ENCODE measurements at regions not wholly inside any gene's neighbourhood (a gene's known extent, or its start where the extent isn't known, plus 50 kb on each side); places are given as distances from the start of the nearest gene placed in this dataset.

DNA sequence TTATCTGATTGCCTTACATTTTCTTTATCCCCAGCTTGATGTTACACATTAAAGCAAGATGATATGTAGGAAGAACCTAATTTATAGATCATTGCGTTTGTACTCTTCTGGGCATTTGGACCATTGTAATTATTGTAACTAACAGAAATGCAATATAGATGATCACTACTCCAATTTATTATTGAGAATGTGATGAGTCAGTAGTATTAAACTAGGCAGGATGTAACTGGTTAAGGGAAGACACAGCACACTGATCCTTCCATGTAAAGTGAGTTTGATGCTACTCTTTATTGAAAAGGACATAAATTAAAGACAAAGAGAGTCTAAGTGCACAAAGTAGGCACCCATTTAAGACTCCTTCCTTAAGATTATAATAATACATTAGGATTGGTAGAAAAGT is 223.8 kb downstream of the KIF2B start:
- no peak overlapping the region for H3K27ac Mint-ChIP-seq (ENCODE audit: unreplicated experiment)
- peaks cover 6% of the 10 kb centered on the region for H3K36me3 Mint-ChIP-seq (ENCODE audit: low read depth, unreplicated experiment)
- no peak for TF ChIP-seq CTCF (IDR thresholded peaks at IDR 0.05; ENCODE audit: unreplicated experiment)
- H3K4me3 Mint-ChIP-seq (ENCODE audit: unreplicated experiment): no peak overlapping the region
- H3K9me3 Mint-ChIP-seq (ENCODE audit: unreplicated experiment): peaks cover 15% of the 10 kb centered on the region
- no peak for DNase-seq (ENCODE audit: low spot score)
- H3K4me1 Mint-ChIP-seq (ENCODE audit: unreplicated experiment): no peaks in the 10 kb centered on the region
- H3K27me3 Mint-ChIP-seq (ENCODE audit: unreplicated experiment): peaks cover 2% of the 10 kb centered on the region

GRCh38 chr17:54063639-54064038 is 240.9 kb downstream of the KIF2B start:
- no peaks in the 10 kb centered on the region for H3K4me1 Mint-ChIP-seq (ENCODE audit: unreplicated experiment)
- DNase-seq (ENCODE audit: low spot score): no peak
- H3K36me3 Mint-ChIP-seq (ENCODE audit: low read depth, unreplicated experiment): no peaks in the 10 kb centered on the region
- H3K27me3 Mint-ChIP-seq (ENCODE audit: unreplicated experiment): no peaks in the 10 kb centered on the region
- no peak for TF ChIP-seq CTCF (IDR thresholded peaks at IDR 0.05; ENCODE audit: unreplicated experiment)
- no peak overlapping the region for H3K4me3 Mint-ChIP-seq (ENCODE audit: unreplicated experiment)
- no peaks in the 10 kb centered on the region for H3K9me3 Mint-ChIP-seq (ENCODE audit: unreplicated experiment)
- H3K27ac Mint-ChIP-seq (ENCODE audit: unreplicated experiment): no peak overlapping the region

DNA sequence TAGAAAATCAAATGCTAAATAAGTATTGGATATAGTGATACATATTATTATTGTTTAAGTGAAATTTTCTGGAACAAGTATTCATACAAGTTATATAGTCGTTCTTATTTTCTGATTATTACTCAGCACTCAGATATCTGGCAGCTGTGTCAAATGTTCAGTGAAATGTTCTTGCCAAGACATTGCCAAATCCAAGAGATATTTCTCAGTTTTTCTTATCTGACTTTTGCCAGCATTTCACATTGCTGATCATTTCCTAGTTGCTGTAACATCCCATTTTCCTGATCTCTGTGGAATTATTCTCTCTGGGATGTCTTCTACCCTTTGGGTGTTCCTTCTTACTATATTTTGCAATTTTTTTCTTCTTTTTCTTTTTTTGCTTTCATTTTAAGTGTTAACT is 262.3 kb downstream of the KIF2B start:
- Mint-ChIP-seq H3K36me3 (ENCODE audit: low read depth, unreplicated experiment) (no peaks in the 10 kb centered on the region), H3K9me3 (ENCODE audit: unreplicated experiment) (no peaks in the 10 kb centered on the region), H3K4me3 (ENCODE audit: unreplicated experiment) (no peak overlapping the region), H3K27ac (ENCODE audit: unreplicated experiment) (no peak overlapping the region), H3K27me3 (ENCODE audit: unreplicated experiment) (peaks cover 1% of the 10 kb centered on the region), H3K4me1 (ENCODE audit: unreplicated experiment) (no peaks in the 10 kb centered on the region)
- TF ChIP-seq CTCF (IDR thresholded peaks at IDR 0.05; ENCODE audit: unreplicated experiment): no peak
- DNase-seq (ENCODE audit: low spot score): no peak

- H3K27me3 Mint-ChIP-seq (ENCODE audit: unreplicated experiment): peaks cover 1% of the 10 kb centered on the region
- no peak overlapping the region for H3K27ac Mint-ChIP-seq (ENCODE audit: unreplicated experiment)
- no peaks in the 10 kb centered on the region for H3K36me3 Mint-ChIP-seq (ENCODE audit: low read depth, unreplicated experiment)
- DNase-seq (ENCODE audit: low spot score): no peak
- no peak overlapping the region for H3K4me3 Mint-ChIP-seq (ENCODE audit: unreplicated experiment)
- no peak for TF ChIP-seq CTCF (IDR thresholded peaks at IDR 0.05; ENCODE audit: unreplicated experiment)
- H3K4me1 Mint-ChIP-seq (ENCODE audit: unreplicated experiment): no peaks in the 10 kb centered on the region
- no peaks in the 10 kb centered on the region for H3K9me3 Mint-ChIP-seq (ENCODE audit: unreplicated experiment)
Measured at GRCh38 chr17:54085934-54086333, 263.2 kb downstream of the KIF2B start.

DNA sequence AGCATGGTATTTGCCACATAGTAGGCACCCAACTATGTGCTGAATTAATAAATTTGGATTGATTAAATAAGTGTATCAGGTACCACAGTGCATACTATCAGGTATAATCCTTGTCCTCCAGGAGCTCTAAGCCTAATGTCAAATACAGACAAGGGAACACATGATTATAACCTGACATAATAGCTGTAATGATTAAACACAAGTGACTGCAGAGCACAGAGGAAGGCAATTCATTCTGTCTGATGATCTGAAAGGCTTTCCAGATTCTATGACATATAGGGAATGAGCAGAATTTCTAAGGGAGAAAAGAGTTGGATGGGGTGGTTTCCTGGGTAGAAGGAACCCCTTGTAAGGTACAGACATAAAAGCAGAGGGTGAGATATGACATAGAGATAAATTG is 273.5 kb downstream of the KIF2B start:
- H3K4me3 Mint-ChIP-seq (ENCODE audit: unreplicated experiment): no peak overlapping the region
- H3K27ac Mint-ChIP-seq (ENCODE audit: unreplicated experiment): no peak overlapping the region
- no peaks in the 10 kb centered on the region for H3K27me3 Mint-ChIP-seq (ENCODE audit: unreplicated experiment)
- H3K36me3 Mint-ChIP-seq (ENCODE audit: low read depth, unreplicated experiment): no peaks in the 10 kb centered on the region
- no peak for TF ChIP-seq CTCF (IDR thresholded peaks at IDR 0.05; ENCODE audit: unreplicated experiment)
- H3K9me3 Mint-ChIP-seq (ENCODE audit: unreplicated experiment): no peaks in the 10 kb centered on the region
- no peaks in the 10 kb centered on the region for H3K4me1 Mint-ChIP-seq (ENCODE audit: unreplicated experiment)
- no peak for DNase-seq (ENCODE audit: low spot score)

Data from endothelial cell (in vitro differentiated cells).